Uterus (tissue), 3 donors: ENCODE measurements at regions not wholly inside any gene's neighbourhood (a gene's known extent, or its start where the extent isn't known, plus 50 kb on each side); places are given as distances from the start of the nearest gene placed in this dataset.

Source experiments
- DNase-seq, 2 donors: peaks; one replicate each; pipeline ENCODE4 v3.0.0-alpha.2; 2019 to 2020
- H3K27ac ChIP-seq, 2 donors: fragments of 200-600 bp; sonication (generic); 1 replicate in 1 of 2; 2 replicates in 1 of 2; pipeline ENCODE4 v1.5.1; 2016 to 2018
- H3K27me3 ChIP-seq, 2 donors: fragments of 200-600 bp; sonication (generic); one replicate each; pipeline ENCODE4 v1.5.1; 2018 to 2019; ENCODE audit warnings: control low read depth in 1 of 2
- H3K36me3 ChIP-seq, 2 donors: fragments of 200-600 bp; sonication (generic); one replicate each; pipeline ENCODE4 v1.5.1; 2019; ENCODE audit warnings: control low read depth in 1 of 2
- H3K4me1 ChIP-seq, 2 donors: fragments of 200-600 bp; sonication (generic); one replicate each; pipeline ENCODE4 v1.5.1; 2018 to 2019; ENCODE audit warnings: control low read depth in 1 of 2
- H3K4me3 ChIP-seq, 2 donors: fragments of 200-600 bp; sonication (generic); 1 replicate in 1 of 2; 2 replicates in 1 of 2; pipeline ENCODE4 v1.5.1; 2018 to 2019; ENCODE audit warnings: mild to moderate bottlenecking in 1 of 2
- H3K9me3 ChIP-seq, 2 donors: fragments of 200-600 bp; sonication (generic); one replicate each; pipeline ENCODE4 v1.5.1; 2019; ENCODE audit warnings: control low read depth in 1 of 2
- CTCF ChIP-seq, 4 experiments: fragments of 200-600 bp in 2 of 4; fragments of 450-650 bp in 2 of 4; sonication (generic) in 2 of 4; IDR thresholded peaks; one replicate each; pipeline ENCODE4 v1.5.1; 2016 to 2019; ENCODE audit warnings: antibody characterized with exemption in 4 of 4, mild to moderate bottlenecking in 2 of 4, moderate library complexity in 1 of 4
- POLR2A ChIP-seq, 2 donors: fragments of 450-650 bp; IDR thresholded peaks; one replicate each; pipeline ENCODE4 v1.6.1; 2016; ENCODE audit warnings: antibody characterized with exemption in 2 of 2, mild to moderate bottlenecking in 1 of 2, moderate library complexity in 1 of 2
- intact Hi-C: fragments of 100-400 bp; cut with DNase I; formaldehyde crosslinking; loops from one replicate; pipeline ENCODE4 v1.15.1; 2023; ENCODE audit warnings: low total_unique reads
- donor health status: DM: yes; HTN: yes; CAD: no.

DNA sequence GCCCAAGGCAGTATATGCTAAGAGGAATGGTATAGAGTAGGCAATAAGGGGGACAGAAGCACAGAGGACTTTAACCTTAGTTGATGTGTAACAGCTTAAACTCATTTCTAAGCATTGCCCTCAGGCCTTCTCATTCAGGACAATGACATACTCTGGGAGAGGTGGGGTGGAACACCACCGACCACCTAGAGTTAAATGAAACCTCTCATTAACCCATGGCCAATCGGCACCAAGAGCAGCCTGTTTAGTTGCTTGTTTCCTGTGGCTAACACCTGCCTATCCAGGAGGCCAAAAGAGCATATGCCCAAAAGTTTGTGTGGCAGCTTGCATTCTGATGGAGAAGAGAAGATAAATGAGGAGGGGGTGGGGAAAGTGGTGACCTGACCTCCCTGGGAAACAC is 50.0 kb downstream of the PABIR2 start:
- intact Hi-C loops: no loop called here
- H3K27me3 ChIP-seq: no peaks in the 10 kb centered on the region
- no peak overlapping the region for H3K27ac ChIP-seq
- H3K9me3 ChIP-seq: no peaks in the 10 kb centered on the region
- DNase-seq: no peak
- H3K36me3 ChIP-seq: no peaks in the 10 kb centered on the region
- TF ChIP-seq CTCF (IDR thresholded peaks at IDR 0.05): no peak
- TF ChIP-seq POLR2A (IDR thresholded peaks at IDR 0.05): no peak
- no peaks in the 10 kb centered on the region for H3K4me1 ChIP-seq
- no peak overlapping the region for H3K4me3 ChIP-seq

DNA sequence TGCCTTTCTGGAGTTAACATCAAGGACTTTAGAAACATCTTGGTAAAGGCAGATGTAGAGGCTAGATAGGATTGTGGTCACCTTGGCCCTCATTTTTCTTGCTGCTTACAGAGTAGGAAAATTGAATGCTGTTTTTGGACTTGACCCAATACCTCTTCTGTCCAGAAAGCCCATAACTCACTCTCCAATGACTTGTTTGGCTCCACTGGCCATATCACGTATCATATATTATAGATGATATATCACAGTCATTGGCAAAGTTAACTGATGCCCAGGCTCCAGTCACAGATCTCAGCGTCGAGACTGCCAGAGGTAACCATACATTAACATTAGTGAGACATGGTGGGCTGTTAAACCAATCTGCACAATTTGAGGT is 50.6 kb downstream of the PABIR2 start:
- Histone ChIP-seq H3K36me3 (no peaks in the 10 kb centered on the region), H3K27me3 (no peaks in the 10 kb centered on the region)

DNA sequence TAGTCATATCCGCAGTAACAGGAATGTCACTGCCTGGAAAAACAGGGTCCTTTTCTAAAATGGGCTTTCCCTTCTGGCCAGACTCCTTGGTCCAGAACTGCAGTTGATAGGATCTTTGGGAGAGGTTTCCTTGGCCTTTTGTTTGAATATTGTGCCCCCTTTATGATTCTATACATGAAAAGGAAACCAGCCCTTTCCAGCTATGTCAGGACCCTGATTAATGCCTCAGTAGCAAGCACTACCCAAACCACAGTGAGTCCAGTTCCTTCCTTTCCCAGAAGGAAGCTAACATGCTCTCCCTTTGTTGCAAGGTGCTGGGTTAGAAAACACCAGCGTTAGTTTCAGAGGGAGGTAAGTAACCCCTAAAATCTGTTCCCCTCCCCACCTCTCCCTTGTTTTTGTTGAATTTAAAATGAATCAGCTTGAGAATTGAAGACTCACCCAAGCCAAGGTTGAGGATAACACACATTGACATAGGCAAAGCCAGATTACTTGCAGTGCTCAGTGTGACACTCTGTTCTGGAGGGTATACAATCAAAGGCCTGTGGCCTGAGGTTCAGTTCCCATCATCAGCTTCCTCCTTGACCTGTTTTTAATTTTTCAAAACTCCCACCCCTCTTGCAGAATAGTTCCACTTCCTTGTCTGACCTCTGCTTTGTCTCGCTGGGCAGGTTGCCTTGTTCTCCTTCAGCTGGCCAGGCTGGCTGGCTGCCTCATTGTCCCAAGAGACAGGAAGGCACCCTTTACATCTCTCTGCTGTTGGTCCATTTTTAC is 51.2 kb downstream of the PABIR2 start:
- intact Hi-C loops: no loop called here
- no peaks in the 10 kb centered on the region for H3K27me3 ChIP-seq
- no peaks in the 10 kb centered on the region for H3K4me1 ChIP-seq
- DNase-seq: no peak
- no peaks in the 10 kb centered on the region for H3K36me3 ChIP-seq
- TF ChIP-seq CTCF (IDR thresholded peaks at IDR 0.05) (no peak), POLR2A (IDR thresholded peaks at IDR 0.05) (no peak)
- H3K4me3 ChIP-seq: no peak overlapping the region
- no peaks in the 10 kb centered on the region for H3K9me3 ChIP-seq
- no peak overlapping the region for H3K27ac ChIP-seq

More for the DNA sequence above, 50.6 kb downstream of the PABIR2 start:
- no peak for DNase-seq
- intact Hi-C loops: no loop called here
- TF ChIP-seq POLR2A (IDR thresholded peaks at IDR 0.05) (no peak), CTCF (IDR thresholded peaks at IDR 0.05) (no peak)
- no peaks in the 10 kb centered on the region for H3K4me1 ChIP-seq
- no peaks in the 10 kb centered on the region for H3K9me3 ChIP-seq
- H3K4me3 ChIP-seq: no peak overlapping the region
- H3K27ac ChIP-seq: no peak overlapping the region

DNA sequence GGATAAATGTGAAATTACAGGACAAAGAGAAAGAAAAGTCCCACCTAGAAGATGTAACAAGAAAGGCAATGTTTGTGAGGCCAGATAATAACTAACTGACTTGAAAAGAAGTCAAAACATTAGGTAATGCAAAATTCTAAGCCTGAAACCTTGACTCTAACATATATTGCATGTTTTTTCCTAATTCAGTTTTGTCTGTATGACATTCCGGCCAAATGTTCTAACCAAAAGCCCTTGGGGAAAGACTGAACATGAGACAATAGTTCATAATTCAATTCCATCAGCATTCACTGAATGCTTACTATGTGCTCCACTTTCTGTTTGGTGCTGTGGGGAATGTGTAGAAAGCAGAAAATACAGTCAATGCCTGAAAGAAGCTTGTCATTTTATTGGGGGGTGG is 53.9 kb downstream of the PABIR2 start:
- Histone ChIP-seq H3K36me3 (no peaks in the 10 kb centered on the region), H3K4me3 (no peak overlapping the region), H3K9me3 (no peaks in the 10 kb centered on the region), H3K4me1 (no peaks in the 10 kb centered on the region), H3K27ac (no peak overlapping the region), H3K27me3 (no peaks in the 10 kb centered on the region)
- no peak for TF ChIP-seq POLR2A (IDR thresholded peaks at IDR 0.05)
- TF ChIP-seq CTCF (IDR thresholded peaks at IDR 0.05): no peak
- no peak for DNase-seq
- intact Hi-C loops: no loop called here

DNA sequence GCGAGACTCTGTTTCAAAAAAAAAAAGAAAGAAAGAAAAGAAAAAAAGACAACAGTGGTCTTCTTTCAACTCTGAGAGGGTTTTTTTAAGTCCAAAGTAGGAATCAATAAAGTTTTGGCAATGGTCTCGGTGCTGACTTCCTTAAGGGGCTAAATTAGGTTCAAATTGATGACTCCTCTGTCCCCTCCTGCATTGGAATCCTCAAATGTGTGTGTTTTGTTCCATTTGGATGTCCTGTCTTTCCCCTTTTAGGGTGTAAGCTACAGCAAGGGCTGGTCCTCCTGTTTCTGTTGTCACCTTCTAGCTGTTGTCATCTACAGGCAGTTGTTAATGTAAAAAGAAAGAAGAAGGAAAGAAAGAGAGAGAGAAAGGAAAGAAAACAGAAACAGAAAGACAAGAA is 54.4 kb downstream of the PABIR2 start:
- Histone ChIP-seq H3K9me3 (no peaks in the 10 kb centered on the region), H3K4me1 (no peaks in the 10 kb centered on the region), H3K36me3 (no peaks in the 10 kb centered on the region), H3K27me3 (no peaks in the 10 kb centered on the region), H3K4me3 (no peak overlapping the region), H3K27ac (no peak overlapping the region)
- TF ChIP-seq CTCF (IDR thresholded peaks at IDR 0.05): no peak
- TF ChIP-seq POLR2A (IDR thresholded peaks at IDR 0.05): no peak
- intact Hi-C loops: no loop called here
- no peak for DNase-seq
